ENCODE measurements at regions not wholly inside any gene's neighbourhood (a gene's known extent, or its start where the extent isn't known, plus 50 kb on each side); places are given as distances from the start of the nearest gene placed in this dataset.
"Not testable (repeated sequence)": the region's sequence is repeated elsewhere in the genome, so short reads cannot be mapped to it uniquely, and the experiment has no call there.

DNA sequence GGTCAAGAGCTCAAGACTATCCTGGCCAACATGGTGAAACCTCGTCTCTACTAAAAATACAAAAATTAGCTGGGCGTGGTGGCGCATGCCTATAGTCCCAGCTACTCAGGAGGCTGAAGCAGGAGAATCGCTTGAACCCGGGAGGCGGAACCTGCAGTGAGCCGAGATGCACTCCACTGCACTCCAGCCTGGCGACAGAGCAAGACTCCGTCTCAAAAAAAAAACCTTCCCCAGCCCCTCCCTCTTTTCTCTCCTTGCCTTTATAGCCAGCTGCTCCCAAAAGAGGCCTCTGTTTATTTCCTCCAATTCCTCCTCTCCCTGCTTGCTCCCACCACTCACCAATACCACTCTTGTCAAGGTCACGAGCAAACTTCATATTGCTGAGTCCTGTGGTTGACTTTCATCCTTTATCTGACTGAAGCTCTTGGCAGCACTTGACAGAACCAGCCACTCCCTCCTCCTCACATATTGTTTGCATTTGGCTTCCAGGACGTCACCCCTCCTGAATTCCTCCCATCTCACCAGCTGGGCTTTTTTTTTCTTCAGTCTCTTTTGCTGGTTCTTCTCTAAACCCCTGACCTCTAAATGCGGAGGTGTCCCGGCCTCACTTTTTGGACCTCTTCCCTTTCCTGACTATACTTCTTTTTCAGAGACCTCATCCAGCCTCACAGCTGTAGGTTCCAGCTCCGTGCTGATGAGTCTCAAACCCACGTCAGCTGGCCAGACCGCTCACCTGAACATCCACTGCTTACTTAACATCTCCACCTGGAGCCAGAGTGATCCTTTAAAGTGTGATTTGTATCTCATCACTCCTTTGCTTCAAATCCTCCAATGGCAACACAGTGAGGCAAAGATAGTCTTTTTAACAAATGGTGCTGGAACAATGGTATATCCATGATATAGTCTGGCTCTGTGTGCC, 84.6 kb upstream of the CAB39 start:
- H3K9ac ChIP-seq, result no peak overlapping the region
- peaks cover 8% of the 10 kb centered on the region; the same call in 1 of the 2 replicates for H3K4me1 ChIP-seq (ENCODE audit: insufficient read depth)
- 27 to 30% methylated on average over 16 of the region's 16 CpGs for WGBS, 2 experiments (ENCODE audit: low coverage in 1 of 2, low lambda C conversion rate in 2 of 2, missing lambda C conversion rate in 2 of 2)
- no peak overlapping the region for H3K27ac ChIP-seq
- H3F3A ChIP-seq (ENCODE audit: insufficient read depth), result no peaks in the 10 kb centered on the region
- in situ Hi-C loops (cut with MboI), result no loop called here
- peak overlapping the region; percentile 7 for H3K4me2 ChIP-seq (ENCODE audit: unreplicated experiment)
- H3K9me3 ChIP-seq (ENCODE audit: low read depth), result no peaks in the 10 kb centered on the region
- H3K79me2 ChIP-seq (ENCODE audit: insufficient read depth), result no peaks in the 10 kb centered on the region
- no peaks in the 10 kb centered on the region for H4K20me1 ChIP-seq (ENCODE audit: insufficient read depth)
- peak overlapping the region; percentile 49 for H2AFZ ChIP-seq
- H3K36me3 ChIP-seq (ENCODE audit: low read depth), result no peaks in the 10 kb centered on the region
- peak; percentile 60 for DNase-seq
- no peaks in the 10 kb centered on the region for H3K9me2 ChIP-seq (ENCODE audit: insufficient read depth)
- no peak overlapping the region for H3K4me3 ChIP-seq
- H3K27me3 ChIP-seq (replicated peaks; ENCODE audit: insufficient read depth), result no peaks in the 10 kb centered on the region
- TF ChIP-seq EZH2 (IDR thresholded peaks at IDR 0.05; ENCODE audit: insufficient read depth, poor library complexity, severe bottlenecking), result no peak
- TF ChIP-seq EZH2phosphoT487 (IDR thresholded peaks at IDR 0.05; ENCODE audit: insufficient read depth, low read depth), result no peak

DNA sequence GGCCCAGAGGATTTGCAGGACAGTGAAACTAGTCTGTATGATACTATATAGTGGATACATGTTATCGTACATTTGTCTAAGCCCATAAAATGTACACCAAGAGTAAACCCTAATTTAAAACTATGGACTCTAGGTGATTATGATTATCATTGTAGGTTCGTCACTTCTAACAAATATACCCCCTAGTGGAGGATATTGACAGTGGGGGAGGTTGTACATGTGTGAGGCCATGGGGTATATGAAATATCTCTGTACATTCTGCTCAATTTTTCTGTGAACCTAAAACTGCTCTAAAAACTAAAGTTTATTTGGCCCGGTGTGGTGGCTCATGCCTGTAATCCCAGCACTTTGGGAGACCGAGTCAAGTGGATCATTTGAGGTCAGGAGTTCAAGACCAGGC, 81.2 kb upstream of the CAB39 start:
- Histone ChIP-seq H3K9me3 (ENCODE audit: low read depth) (no peaks in the 10 kb centered on the region), H3K36me3 (ENCODE audit: low read depth) (no peaks in the 10 kb centered on the region), H3K4me2 (ENCODE audit: unreplicated experiment) (no peak overlapping the region), H3K4me3 (no peak overlapping the region), H4K20me1 (ENCODE audit: insufficient read depth) (no peaks in the 10 kb centered on the region), H3K9ac (no peak overlapping the region), H3K4me1 (ENCODE audit: insufficient read depth) (peaks cover 8% of the 10 kb centered on the region; the same call in 1 of the 2 replicates), H2AFZ (no peak overlapping the region), H3F3A (ENCODE audit: insufficient read depth) (no peaks in the 10 kb centered on the region), H3K9me2 (ENCODE audit: insufficient read depth) (no peaks in the 10 kb centered on the region), H3K79me2 (ENCODE audit: insufficient read depth) (no peaks in the 10 kb centered on the region), H3K27ac (no peak overlapping the region), H3K27me3 (replicated peaks; ENCODE audit: insufficient read depth) (no peaks in the 10 kb centered on the region)
- WGBS, 2 experiments (ENCODE audit: low coverage in 1 of 2, low lambda C conversion rate in 2 of 2, missing lambda C conversion rate in 2 of 2), result 82% methylated on average over 4 of the region's 4 CpGs
- no peak for DNase-seq
- no peak for TF ChIP-seq EZH2phosphoT487 (IDR thresholded peaks at IDR 0.05; ENCODE audit: insufficient read depth, low read depth)
- TF ChIP-seq EZH2 (IDR thresholded peaks at IDR 0.05; ENCODE audit: insufficient read depth, poor library complexity, severe bottlenecking), result no peak
- in situ Hi-C loops (cut with MboI), result no loop called here

- no peak for TF ChIP-seq EZH2phosphoT487 (IDR thresholded peaks at IDR 0.05; ENCODE audit: insufficient read depth, low read depth)
- TF ChIP-seq EZH2 (IDR thresholded peaks at IDR 0.05; ENCODE audit: insufficient read depth, poor library complexity, severe bottlenecking), result no peak
Measured at GRCh38 chr2:230634146-230634545, 78.5 kb upstream of the CAB39 start.

GRCh38 chr2:230634721-230635313, 77.8 kb upstream of the CAB39 start:
- WGBS, 2 experiments (ENCODE audit: low coverage in 1 of 2, low lambda C conversion rate in 2 of 2, missing lambda C conversion rate in 2 of 2), result 86 to 96% methylated on average over 5 of the region's 5 CpGs
- H4K20me1 ChIP-seq (ENCODE audit: insufficient read depth); H3K27ac ChIP-seq; H3K9me3 ChIP-seq (ENCODE audit: low read depth); H3K36me3 ChIP-seq (ENCODE audit: low read depth); H3K9ac ChIP-seq; H3K9me2 ChIP-seq (ENCODE audit: insufficient read depth); DNase-seq; H3K4me3 ChIP-seq; H2AFZ ChIP-seq; H3K27me3 ChIP-seq (replicated peaks; ENCODE audit: insufficient read depth); H3K4me2 ChIP-seq (ENCODE audit: unreplicated experiment); in situ Hi-C loops (cut with MboI); H3F3A ChIP-seq (ENCODE audit: insufficient read depth); H3K79me2 ChIP-seq (ENCODE audit: insufficient read depth); H3K4me1 ChIP-seq (ENCODE audit: insufficient read depth): not testable (repeated sequence)

More at GRCh38 chr2:230634146-230634545, 78.5 kb upstream of the CAB39 start:
- Histone ChIP-seq H3K27me3 (replicated peaks; ENCODE audit: insufficient read depth) (no peaks in the 10 kb centered on the region), H3F3A (ENCODE audit: insufficient read depth) (no peaks in the 10 kb centered on the region), H3K4me3 (no peak overlapping the region), H3K9me3 (ENCODE audit: low read depth) (no peaks in the 10 kb centered on the region), H3K27ac (no peak overlapping the region), H3K36me3 (ENCODE audit: low read depth) (no peaks in the 10 kb centered on the region), H2AFZ (0 out of 2 replicates have a peak overlapping the region, but pooled peaks have one; percentile 21), H3K4me2 (ENCODE audit: unreplicated experiment) (no peak overlapping the region), H4K20me1 (ENCODE audit: insufficient read depth) (no peaks in the 10 kb centered on the region), H3K4me1 (ENCODE audit: insufficient read depth) (no peaks in the 10 kb centered on the region), H3K9me2 (ENCODE audit: insufficient read depth) (no peaks in the 10 kb centered on the region), H3K9ac (no peak overlapping the region), H3K79me2 (ENCODE audit: insufficient read depth) (no peaks in the 10 kb centered on the region)
- WGBS, 2 experiments (ENCODE audit: low coverage in 1 of 2, low lambda C conversion rate in 2 of 2, missing lambda C conversion rate in 2 of 2), result 4 to 5% methylated on average over 1 of the region's 1 CpG
- in situ Hi-C loops (cut with MboI), result no loop called here
- no peak for DNase-seq

Measured in GM23248 (cell line).